ENCODE measurements at regions not wholly inside any gene's neighbourhood (a gene's known extent, or its start where the extent isn't known, plus 50 kb on each side); places are given as distances from the start of the nearest gene placed in this dataset.

DNA sequence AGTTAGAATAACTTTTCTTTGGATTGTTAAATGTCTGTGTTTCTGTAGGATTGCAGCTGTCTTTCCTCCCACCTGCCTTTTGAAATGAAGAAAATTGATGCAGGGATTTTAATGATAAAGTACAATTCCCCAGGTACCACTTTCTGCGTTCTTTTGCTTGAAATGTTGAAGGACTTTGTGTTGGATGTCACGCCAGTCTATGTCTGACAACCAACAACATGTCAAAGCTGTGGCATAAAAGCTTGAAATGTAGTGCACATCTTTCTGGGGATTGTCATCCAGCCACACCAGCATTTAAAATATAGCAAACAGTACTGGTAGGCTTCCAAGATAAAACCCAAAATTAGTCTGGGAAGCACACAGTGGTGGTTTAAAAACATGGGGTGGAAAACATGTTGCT is 381.4 kb downstream of the TMEM161B start:
- TF ChIP-seq POLR2A (IDR thresholded peaks at IDR 0.05) (no peak), EP300 (IDR thresholded peaks at IDR 0.05) (no peak)
- TF ChIP-seq, protein P1, sequence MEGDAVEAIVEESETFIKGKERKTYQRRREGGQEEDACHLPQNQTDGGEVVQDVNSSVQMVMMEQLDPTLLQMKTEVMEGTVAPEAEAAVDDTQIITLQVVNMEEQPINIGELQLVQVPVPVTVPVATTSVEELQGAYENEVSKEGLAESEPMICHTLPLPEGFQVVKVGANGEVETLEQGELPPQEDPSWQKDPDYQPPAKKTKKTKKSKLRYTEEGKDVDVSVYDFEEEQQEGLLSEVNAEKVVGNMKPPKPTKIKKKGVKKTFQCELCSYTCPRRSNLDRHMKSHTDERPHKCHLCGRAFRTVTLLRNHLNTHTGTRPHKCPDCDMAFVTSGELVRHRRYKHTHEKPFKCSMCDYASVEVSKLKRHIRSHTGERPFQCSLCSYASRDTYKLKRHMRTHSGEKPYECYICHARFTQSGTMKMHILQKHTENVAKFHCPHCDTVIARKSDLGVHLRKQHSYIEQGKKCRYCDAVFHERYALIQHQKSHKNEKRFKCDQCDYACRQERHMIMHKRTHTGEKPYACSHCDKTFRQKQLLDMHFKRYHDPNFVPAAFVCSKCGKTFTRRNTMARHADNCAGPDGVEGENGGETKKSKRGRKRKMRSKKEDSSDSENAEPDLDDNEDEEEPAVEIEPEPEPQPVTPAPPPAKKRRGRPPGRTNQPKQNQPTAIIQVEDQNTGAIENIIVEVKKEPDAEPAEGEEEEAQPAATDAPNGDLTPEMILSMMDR (IDR thresholded peaks at IDR 0.05): no peak
- no peaks in the 10 kb centered on the region for H3K4me1 ChIP-seq
- no peak for DNase-seq (ENCODE audit: low spot score in 2 of 2)
- no peaks in the 10 kb centered on the region for H3K36me3 ChIP-seq
- WGBS, 2 donors: 71 to 74% methylated on average over 2 of the region's 2 CpGs
- peaks cover 0 to 6% (median 0%) of the 10 kb centered on the region in 4 donors for H3K9me3 ChIP-seq
- no peaks in the 10 kb centered on the region for H3K27me3 ChIP-seq
- no peak overlapping the region for H3K4me3 ChIP-seq
- H3K27ac ChIP-seq: no peak overlapping the region

DNA sequence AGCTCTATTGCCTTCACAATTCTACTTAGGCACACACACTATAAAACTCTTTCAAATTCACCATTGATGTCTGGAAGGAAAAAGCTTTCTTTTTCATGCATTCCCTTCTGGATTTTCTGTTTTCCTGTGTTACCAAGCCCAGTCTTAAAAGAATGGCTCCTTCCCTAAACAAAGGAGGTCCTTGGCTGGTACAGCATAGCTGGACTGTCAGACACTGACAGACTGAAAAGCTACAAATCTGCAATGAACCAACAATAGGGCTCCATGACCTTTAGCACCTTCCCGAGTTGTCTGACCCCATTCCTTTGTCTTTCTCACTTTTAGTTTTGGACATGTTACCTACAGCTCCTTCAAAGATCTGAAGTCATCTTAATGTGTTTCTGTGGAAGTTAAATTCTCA is 382.5 kb downstream of the TMEM161B start:
- H3K4me3 ChIP-seq: no peak overlapping the region
- H3K9me3 ChIP-seq: peaks cover 0 to 8% (median 0%) of the 10 kb centered on the region in 4 donors
- H3K27me3 ChIP-seq: no peaks in the 10 kb centered on the region
- no peak overlapping the region for H3K27ac ChIP-seq
- H3K4me1 ChIP-seq: no peaks in the 10 kb centered on the region
- DNase-seq (ENCODE audit: low spot score in 2 of 2): no peak
- 11 to 13% methylated on average over 1 of the region's 1 CpG for WGBS, 2 donors
- H3K36me3 ChIP-seq: no peaks in the 10 kb centered on the region
- TF ChIP-seq POLR2A (IDR thresholded peaks at IDR 0.05): no peak
- TF ChIP-seq EP300 (IDR thresholded peaks at IDR 0.05): no peak
- TF ChIP-seq, protein P1 (IDR thresholded peaks at IDR 0.05): no peak

GRCh38 chr5:87885758-87886157 is 382.9 kb downstream of the TMEM161B start:
- H3K36me3 ChIP-seq: no peaks in the 10 kb centered on the region
- TF ChIP-seq POLR2A (IDR thresholded peaks at IDR 0.05) (no peak), EP300 (IDR thresholded peaks at IDR 0.05) (no peak)
- TF ChIP-seq, protein P1 (IDR thresholded peaks at IDR 0.05): no peak
- DNase-seq (ENCODE audit: low spot score in 2 of 2): no peak
- no peak overlapping the region for H3K4me3 ChIP-seq
- no peaks in the 10 kb centered on the region for H3K27me3 ChIP-seq
- 86 to 90% methylated on average over 1 of the region's 1 CpG for WGBS, 2 donors
- no peaks in the 10 kb centered on the region for H3K4me1 ChIP-seq
- H3K9me3 ChIP-seq: peaks cover 0 to 12% (median 0%) of the 10 kb centered on the region in 4 donors
- H3K27ac ChIP-seq: no peak overlapping the region

GRCh38 chr5:87877495-87877894 is 391.1 kb downstream of the TMEM161B start:
- Histone ChIP-seq H3K27me3 (no peaks in the 10 kb centered on the region), H3K4me1 (no peaks in the 10 kb centered on the region), H3K4me3 (no peak overlapping the region), H3K36me3 (no peaks in the 10 kb centered on the region), H3K27ac (no peak overlapping the region), H3K9me3 (peaks cover 0 to 13% (median 0%) of the 10 kb centered on the region in 4 donors)
- TF ChIP-seq, protein P1 (IDR thresholded peaks at IDR 0.05): no peak
- TF ChIP-seq POLR2A (IDR thresholded peaks at IDR 0.05): no peak
- TF ChIP-seq EP300 (IDR thresholded peaks at IDR 0.05): no peak
- DNase-seq (ENCODE audit: low spot score in 2 of 2): no peak
- WGBS, 2 donors: 56 to 69% methylated on average over 2 of the region's 2 CpGs

DNA sequence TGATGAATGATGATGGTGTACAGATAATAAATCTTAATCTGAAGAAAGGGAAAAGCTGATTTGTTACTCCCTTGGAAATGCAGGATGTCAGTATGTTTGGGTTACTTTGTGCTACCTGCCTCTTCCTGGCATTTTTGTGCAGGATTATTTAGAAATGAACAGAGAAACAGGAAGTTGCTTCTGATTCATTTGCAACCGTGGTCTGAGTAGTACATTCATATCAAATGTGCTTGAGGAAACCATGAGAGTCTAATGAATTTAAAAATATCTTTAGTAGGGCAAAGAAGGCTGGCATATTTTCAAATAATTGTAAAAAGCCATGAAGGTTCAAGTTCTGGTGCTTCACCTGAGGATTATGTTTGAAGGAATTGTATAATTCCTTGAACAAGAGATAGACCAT is 391.6 kb downstream of the TMEM161B start:
- H3K9me3 ChIP-seq: peaks cover 0 to 13% (median 0%) of the 10 kb centered on the region in 4 donors
- no peaks in the 10 kb centered on the region for H3K27me3 ChIP-seq
- no peak for DNase-seq (ENCODE audit: low spot score in 2 of 2)
- whole genome bisulfite sequencing, 2 donors: 23 to 31% methylated on average over 1 of the region's 1 CpG
- no peaks in the 10 kb centered on the region for H3K4me1 ChIP-seq
- H3K4me3 ChIP-seq: no peak overlapping the region
- no peak overlapping the region for H3K27ac ChIP-seq
- TF ChIP-seq EP300 (IDR thresholded peaks at IDR 0.05) (no peak), POLR2A (IDR thresholded peaks at IDR 0.05) (no peak)
- TF ChIP-seq, protein P1 (IDR thresholded peaks at IDR 0.05): no peak
- no peaks in the 10 kb centered on the region for H3K36me3 ChIP-seq

Measured in tibial nerve (tissue), 4 donors.